HG03175 (cell line): ENCODE measurements at regions not wholly inside any gene's neighbourhood (a gene's known extent, or its start where the extent isn't known, plus 50 kb on each side); places are given as distances from the start of the nearest gene placed in this dataset.
"Not testable (repeated sequence)": the region's sequence is repeated elsewhere in the genome, so short reads cannot be mapped to it uniquely, and the experiment has no call there.

Experiments
- ATAC-seq: cut with Tn5 transposase; IDR thresholded peaks from one replicate; pipeline ENCODE4 v1.9.1; 2021; ENCODE audit warnings: mild to moderate bottlenecking, moderate library complexity; ENCODE audit not compliant: unreplicated experiment

DNA sequence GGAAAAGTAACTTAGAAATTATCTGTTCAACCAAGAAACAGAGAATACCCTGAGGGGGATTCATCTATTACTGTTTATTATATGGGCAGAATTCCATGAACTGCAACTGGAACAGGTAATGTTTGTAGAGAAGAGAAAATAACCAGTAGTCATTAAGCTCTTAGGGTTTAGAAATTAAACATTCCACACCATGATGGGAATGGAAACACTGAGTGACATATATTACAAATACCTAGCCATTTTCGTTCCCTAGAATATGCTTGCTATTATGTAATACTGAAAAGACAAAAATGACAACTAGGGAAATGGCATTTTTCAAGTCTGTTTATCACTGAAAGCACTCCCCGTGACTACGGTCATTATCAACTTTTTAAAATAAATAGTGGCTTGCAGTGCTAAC, 1007.4 kb downstream of the GATA3 start:
- ATAC-seq = no peak

DNA sequence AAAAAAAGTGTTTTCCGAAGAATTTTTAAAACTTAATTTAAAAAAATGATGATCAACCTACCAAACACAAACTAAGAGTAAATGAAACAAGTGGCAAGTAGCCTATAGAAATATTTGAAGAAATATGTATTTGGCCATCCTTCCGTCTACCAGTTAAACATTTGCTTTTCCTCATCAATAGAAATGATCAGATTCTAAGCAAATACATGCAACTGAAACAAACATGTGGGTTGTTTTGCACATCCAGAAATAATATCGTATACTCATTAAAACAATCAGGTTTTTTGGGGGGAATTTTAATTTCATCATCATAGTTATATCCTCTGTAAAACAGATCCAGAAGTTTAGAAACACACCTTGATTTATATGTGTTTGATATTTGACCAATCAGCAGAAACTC, 1011.7 kb downstream of the GATA3 start:
- ATAC-seq = no peak

DNA sequence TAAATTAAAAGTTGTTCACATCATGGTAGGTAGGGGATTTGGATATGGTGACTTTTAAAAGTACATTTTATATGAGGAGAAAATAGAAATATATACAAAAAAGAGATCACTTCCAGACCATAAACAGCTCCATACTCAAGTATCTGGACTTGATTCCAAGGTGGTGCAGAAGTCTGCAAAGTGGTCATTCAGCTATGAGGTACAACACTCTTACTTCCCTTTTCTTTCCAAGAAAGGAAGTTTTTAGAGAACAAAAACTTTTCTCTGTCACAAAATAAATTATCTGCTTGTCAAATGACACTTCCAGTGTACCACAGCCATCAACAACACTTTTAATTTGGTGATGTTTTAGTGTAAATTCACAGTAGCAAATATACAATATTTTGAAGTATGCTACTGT, 1013.5 kb downstream of the GATA3 start:
- no peak for ATAC-seq

DNA sequence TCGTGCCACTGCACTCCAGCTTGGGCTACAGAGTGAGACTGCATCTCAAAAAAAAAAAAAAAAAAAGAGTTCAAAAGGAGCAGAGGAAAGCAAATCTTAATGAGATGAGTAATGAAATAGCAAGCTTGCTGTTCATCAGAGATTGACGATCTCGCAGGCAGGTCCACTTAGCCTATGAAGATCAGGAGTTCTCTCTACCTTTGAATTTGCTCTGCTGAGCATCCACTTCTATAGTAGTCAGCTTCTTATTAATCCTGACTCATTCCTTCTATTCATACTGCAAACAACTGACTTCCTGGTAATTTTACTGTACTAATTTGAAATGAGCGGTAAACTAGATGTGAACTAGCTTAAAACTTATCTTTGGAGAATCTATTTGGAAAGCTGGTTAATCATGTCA, 1014.6 kb downstream of the GATA3 start:
- no peak for ATAC-seq

DNA sequence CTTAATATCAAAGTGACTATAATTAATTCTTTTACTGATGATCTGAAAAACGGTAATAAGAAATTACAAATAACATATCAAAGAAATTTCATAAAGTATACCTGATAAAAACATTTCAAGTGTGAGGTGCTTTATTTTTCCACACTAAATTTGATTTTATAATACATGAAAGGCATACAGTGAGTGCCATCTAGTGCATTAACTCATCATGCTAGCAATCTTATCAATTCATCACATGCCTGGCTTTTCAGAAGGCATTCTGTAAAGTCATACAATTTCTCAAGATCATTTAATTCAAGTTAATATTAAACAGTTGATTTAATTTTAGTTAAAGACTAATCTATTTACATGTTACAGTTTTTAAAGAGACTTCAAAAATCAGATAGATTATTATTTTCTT, 1020.9 kb downstream of the GATA3 start:
- no peak for ATAC-seq

DNA sequence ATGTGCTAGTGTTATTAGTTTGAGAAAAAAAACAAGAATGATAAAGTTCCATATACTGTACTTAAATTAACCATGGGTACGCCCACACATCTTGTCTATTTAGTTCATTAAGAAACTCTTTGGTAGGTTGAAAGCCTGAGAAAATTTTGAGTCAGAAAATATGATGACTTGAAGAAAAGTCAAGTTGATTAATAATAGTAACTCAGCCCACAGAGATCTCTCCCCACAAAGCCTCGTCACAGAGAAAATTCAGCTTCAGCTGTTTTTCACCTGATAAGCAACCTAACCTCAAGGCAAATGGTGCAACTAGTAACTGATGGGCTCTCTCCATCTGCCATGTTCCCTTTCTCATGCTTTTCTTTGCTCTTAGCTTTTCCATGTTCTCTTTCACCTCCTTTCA, 1021.6 kb downstream of the GATA3 start:
- no peak for ATAC-seq

DNA sequence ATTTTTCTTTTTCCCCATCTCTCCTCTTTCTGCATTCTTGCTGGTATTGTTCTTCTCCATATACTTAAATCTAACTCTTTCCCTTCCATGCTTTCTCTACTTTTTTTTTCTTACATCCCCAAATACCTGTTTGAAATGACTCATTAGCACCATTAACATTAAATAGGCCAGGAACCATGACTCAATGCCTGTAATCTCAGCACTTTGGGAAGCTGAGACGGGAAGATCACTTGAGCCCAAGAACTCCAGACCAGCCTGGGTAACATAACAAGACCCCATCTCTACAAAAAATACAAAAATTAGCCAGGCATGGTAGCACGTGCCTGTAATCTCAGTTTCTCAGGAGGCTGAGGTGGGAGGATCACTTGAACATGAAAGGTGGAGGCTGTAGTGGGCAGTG, 1026.8 kb downstream of the GATA3 start:
- no peak for ATAC-seq

DNA sequence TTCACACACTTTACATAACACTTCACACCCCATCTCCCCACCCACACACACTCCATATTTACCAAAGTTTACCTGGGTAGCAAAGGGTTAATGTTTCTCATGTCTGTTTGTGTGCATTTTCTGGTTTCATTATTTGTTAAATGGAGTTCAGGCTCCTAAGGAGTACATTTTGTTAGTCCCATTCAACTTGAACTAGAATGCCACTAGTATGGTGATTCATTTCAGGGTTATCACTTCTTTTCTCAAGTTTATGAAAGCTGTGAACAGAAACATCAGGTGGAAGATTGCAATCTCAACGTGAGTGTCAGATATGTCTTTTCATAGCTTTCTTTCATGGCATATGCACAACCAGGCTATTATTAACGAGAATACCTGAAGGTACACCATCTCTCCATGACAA, 1027.5 kb downstream of the GATA3 start:
- no peak for ATAC-seq

DNA sequence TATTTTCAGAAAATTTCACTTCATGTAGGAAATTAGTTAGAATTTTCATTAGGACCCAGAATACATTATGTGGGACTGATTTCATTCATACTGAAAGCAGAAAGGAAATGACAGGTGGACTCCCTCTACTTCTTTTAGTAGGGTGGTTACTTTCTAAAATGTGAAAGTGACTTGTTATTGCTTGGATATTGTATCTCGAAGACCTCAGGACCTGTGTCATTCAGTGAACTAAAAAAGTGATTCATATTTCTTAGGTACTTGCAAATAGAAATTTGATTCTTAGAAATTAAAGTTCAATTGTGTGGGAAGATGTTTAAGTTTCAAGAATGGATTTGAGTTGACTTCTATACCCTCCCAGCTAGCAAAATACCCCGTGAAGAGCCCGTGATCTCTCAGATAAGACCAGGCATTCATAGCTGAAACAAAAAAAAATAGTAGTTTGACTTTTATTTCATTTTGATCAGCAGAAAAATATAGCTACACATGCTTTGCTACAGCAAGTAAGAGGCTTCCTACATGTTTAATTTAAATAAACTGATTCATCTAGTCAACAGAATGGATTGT, 1037.1 kb downstream of the GATA3 start:
- ATAC-seq = no peak

DNA sequence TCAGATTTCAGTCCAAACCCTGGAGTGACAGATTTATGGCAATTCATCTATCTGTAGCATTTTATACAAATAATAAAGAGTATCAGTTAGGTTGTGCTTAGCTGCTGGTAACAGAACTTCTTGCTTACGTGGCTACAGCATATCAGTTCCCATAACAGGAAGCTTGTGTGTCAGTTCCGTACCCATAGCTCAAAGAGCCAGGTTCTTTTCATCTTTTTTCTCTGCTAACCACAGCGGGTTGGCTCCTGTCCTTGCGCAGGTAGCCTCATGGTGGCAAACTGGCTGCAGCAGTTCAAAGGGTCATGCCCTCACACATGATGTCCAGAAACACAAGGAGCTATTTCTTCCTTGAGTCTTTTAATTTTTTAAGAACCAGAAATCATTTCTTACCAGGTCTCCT, 1041.8 kb downstream of the GATA3 start:
- no peak for ATAC-seq

DNA sequence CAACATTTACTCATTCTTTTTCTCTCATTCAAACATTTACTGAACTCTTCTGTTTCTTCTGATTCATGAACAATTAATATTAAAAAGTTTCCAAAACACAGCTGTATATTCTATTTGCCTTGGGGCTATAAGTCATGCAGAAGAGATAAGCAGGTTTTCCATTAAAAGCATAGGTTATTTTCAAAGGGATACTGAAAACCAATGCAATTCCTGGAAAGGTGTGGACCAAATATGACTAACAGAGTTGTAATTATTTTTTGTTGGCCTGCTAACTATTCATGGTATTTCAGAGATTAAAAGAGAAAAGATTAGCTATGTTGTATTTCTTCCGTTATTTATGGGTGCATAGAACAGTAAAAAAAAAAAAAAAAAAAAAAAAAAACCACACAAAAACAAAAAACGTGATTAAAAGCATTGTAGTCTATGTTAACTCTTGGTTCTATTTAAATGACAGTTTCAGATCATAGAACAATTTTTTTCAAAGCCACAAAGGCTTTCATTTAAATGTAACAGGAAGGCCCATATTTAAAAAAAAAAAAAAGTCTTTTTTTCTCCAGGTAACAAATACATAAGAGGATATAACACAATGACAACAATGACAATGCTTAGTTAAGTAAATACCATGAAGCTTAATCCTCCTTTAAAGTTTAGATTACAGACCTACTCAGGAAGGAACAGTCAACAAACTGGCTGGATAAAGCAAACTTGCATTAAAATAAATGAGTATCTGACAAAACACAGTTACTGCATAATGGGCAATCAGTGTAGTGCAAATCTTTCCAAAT, 1042.9 kb downstream of the GATA3 start:
- no peak for ATAC-seq

DNA sequence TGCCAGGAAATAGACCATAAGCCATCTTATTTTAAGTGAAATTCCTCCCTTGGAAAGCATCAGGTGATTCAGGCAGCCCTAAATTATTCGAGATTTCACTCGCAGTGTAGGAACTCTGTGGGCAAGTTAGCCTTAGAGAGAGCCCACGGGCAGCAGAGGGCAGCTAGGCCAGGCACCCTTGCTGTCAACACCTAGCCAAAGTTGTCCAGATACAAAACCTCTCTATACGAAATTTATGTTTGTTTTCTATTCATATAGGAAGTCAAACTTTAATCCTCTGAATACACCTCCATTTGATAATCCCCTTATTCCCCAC, 1043.5 kb downstream of the GATA3 start:
- ATAC-seq = no peak

DNA sequence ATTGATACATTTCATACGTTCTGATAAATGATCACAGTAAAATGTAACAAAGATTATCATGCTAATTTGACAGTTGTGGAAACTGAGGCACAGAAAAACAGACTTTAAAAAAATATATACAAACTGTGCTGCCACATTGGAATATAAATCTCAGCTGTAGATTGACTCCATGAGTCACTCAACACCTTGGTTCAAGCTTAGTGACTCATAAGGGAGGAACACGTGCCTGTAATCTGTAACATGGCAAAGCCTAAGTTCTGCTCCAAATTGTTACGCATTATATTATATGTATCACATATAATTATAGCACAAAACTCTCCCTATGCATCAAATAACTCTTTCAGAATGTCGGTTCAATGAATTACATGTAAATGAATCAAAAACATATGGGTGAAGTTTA, 1047.5 kb downstream of the GATA3 start:
- ATAC-seq = no peak

DNA sequence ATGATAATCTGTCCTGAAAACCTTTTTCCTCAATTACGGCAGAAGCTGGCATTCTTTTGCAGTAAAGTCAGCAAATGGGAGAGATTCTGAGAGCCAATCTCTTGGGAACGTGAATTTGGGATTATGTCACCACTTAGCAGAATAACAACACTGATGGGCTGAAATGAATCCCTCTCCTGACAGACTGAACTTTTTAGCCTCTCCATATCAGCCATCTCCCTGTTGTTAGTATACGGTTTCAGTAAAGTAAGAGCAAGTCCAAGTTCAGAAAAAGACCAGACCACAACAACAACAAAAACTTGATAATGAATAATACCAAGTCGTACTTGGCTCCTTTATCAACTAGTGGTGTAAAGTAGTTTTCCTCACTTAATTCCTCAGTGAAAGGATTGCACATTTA, 1048.8 kb downstream of the GATA3 start:
- no peak for ATAC-seq

DNA sequence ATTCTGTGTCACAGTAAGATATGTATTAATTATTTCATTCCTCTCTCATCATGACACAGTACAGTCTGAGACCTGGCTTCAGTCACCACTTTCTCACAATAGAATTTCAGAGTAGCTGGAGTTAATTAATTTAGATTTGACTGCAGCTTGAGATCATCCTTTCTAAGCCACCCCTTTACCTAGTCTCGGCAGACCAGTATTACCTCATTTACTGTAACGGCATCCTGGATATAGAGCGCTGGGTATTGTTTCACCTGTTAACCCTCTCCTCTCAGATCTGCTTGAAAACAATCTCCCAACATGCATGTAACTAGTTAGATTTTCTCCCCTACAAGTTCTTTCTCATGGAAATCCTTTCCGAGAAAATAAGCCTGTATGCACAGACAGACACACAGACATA, 1057.5 kb downstream of the GATA3 start:
- ATAC-seq = no peak

DNA sequence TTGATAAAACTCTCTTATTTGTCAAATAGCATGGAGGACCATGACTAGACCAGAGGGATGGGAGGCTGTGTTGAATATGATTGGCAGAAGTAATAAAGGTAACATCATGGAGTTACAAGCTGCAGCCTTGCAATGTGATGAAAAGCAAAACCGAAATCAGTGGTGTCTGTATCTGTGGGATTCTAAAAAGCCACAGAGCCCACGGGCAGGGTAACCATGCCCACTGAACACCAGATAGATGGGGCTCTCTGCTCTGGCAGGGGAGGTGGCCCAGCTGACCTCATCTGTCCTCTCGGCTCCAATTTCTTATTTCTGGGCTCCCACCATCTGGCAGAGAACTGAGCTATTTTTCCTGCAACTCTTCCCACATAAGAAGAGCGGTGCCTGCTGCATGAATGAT, 1072.2 kb downstream of the GATA3 start:
- ATAC-seq = no peak

DNA sequence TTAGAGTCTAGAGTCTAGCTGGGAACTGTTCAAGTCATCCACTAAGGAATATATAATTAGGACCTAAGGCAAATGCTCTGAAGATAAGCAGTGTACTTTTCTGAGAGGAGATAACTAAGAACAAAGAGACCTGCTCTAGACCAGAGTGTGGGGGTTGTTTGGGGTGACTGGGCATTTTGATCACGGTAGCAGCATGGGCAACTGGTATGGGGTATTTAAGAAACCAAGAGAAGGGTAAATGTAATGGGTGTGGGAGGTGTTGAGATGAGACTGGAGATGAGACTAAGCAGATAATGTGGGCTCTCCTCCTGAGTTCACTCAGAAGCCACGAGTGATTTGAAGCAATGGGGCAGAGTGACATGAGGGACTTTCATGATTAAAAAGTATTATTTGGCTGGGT, 1082.9 kb downstream of the GATA3 start:
- ATAC-seq = no peak

DNA sequence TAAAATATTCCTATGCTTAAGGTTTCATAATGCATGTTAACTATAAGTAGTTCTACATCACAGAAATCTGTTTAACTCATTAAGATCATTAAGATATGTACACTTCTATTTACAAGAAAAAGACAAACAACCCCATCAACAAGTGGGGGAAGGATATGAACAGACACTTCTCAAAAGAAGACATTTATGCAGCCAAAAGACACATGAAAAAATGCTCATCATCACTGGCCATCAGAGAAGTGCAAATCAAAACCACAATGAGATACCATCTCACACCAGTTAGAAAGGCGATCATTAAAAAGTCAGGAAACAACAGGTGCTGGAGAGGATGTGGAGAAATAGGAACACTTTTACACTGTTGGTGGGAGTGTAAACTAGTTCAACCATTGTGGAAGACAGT, 1084.3 kb downstream of the GATA3 start:
- not testable (repeated sequence) for ATAC-seq

DNA sequence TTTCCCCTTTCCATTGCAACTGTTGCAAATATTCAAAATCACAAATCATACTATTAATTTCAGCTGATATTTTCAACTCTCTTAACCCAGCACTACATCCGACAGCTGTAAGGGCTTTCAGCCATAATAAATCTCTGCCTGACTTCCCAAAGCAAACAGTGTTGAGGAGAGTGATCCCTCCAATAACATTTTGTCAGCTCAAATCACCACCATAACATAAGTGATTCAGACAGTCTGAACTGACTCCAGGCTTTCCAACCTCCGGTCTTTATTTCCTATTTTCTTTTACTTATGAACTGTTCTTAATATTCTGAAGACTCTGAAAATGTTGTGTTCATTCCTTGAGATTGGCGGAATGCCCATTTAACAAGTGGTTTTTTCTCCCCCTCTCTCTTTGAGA, 1085.9 kb downstream of the GATA3 start:
- no peak for ATAC-seq

DNA sequence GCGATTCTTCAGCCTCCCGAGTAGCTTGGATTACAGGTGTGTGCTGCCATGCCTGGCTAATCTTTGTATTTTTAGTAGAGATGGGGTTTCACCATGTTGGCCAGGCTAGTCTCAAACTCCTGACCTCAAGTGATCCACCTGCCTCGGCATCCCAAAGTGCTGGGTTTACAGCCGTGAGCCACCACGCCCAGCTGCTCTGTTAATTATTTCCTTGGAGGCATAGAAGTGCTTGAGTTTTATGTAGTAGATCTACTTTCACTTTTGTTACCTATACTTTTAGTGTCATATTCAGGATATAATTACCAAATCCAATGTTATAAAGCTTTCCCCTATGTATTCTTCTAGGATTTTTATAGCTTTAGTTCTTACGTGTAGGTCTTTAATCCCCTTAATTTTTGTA, 1093.0 kb downstream of the GATA3 start:
- ATAC-seq = no peak

DNA sequence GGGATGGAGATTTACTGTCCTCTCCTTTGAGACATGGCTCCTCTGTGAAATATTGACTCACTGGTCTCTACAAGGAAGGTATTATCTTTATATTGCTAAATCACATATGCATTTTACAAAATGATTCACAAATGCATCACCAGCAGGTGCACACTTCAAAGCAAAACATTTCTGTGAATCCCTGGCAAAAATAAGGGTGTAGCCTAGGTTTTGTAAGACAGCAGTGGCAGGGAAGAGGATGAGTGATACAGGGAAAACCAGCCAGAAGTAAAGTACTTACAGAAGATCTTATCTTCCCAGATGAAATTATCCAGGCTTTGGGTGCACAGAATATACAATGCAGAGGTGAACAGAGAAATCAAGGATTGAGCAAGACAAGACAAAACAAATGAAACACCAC, 1094.6 kb downstream of the GATA3 start:
- no peak for ATAC-seq

DNA sequence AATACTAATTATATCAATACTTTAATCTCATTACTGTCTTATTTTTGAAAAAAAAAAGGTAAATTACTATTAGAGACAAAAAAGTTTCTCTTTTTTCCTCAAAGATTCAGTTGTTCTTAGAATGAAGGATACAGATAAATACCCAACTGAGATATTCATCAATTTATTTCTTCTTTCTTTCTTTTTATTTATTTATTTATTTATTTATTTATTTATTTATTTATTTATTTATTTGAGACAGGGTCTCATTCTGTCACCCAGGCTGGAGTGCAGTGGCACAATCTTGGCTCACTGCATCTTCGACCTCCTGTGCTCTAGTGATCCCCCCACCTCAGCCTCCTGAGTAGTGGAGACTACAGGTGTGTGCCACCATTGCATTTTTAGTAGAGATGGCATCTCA, 1098.6 kb downstream of the GATA3 start:
- ATAC-seq = not testable (repeated sequence)

DNA sequence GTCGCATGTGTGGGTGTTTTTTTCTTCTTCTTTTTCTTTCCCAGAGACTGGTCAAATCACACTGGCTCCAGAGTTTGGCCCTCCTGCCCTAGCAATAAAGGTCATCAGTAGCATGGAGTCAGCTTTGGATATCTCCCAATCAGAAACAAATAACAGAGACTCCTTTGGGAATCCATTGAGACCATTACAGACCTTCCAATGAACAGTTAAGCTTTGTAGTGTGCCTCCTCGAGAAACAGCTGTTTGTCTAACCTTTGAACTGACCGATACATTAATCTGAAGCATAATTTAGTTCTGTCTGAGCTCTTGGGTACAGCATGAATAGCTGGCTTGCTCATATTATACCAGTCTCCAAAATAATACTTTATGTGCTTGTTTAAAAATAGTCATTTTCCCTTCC, 1103.2 kb downstream of the GATA3 start:
- no peak for ATAC-seq
